ENCODE measurements at regions not wholly inside any gene's neighbourhood (a gene's known extent, or its start where the extent isn't known, plus 50 kb on each side); places are given as distances from the start of the nearest gene placed in this dataset.
A peak's percentile ranks its signal among the peaks of the same experiment; 100 is the strongest.
"Not testable (repeated sequence)": the region's sequence is repeated elsewhere in the genome, so short reads cannot be mapped to it uniquely, and the experiment has no call there.

GRCh38 chr2:77778917-77779316, 256.7 kb upstream of the LRRTM4 start:
- DNase-seq (ENCODE audit: low spot score) (no peak), ATAC-seq (no peak), FAIRE-seq (no peak)
- CTCF ChIA-PET (ENCODE audit: low intra/inter-chr PET ratio, low total read pairs): no interaction called here
- no peaks in the 10 kb centered on the region; a peak in 1 of 5 replicates for H3K27me3 ChIP-seq (ENCODE audit: control insufficient read depth in 1 of 2, insufficient read depth in 2 of 2, low read length in 2 of 2)
- H3K4me2 ChIP-seq (ENCODE audit: low read depth, low read length): no peak overlapping the region
- no peaks in the 10 kb centered on the region for H3K9me3 ChIP-seq (ENCODE audit: low read length)
- no peaks in the 10 kb centered on the region for H4K20me1 ChIP-seq (ENCODE audit: insufficient read depth, low read length)
- H3K36me3 ChIP-seq (replicated peaks in 1 of 2; ENCODE audit: control insufficient read depth in 1 of 2, insufficient read depth in 2 of 2, low read length in 2 of 2): no peaks in the 10 kb centered on the region
- no TSS peak for BruUV-seq (replicated peaks)
- intact Hi-C loops (cut with micrococcal nuclease; ENCODE audit: unreplicated experiment): no loop called here
- peak; percentile 80; the same call in 1 of the 2 replicates for TF ChIP-seq LCORL (IDR thresholded peaks at IDR 0.05)
- TF ChIP-seq LCORL (CRISPR knock-in tag; IDR thresholded peaks at IDR 0.05): no peak
- TF ChIP-seq ZSCAN5A (CRISPR knock-in tag; IDR thresholded peaks at IDR 0.05; ENCODE audit: borderline replicate concordance): no peak
- no peak for TF ChIP-seq HIVEP1 (CRISPR knock-in tag; IDR thresholded peaks at IDR 0.05)
- no peak for TF ChIP-seq ZNF589 (CRISPR knock-in tag; conservative IDR thresholded peaks at IDR 0.05)
- no peaks in the 10 kb centered on the region for H3K79me2 ChIP-seq (ENCODE audit: insufficient read depth, low read length)
- POLR2A ChIA-PET: no interaction called here
- H3K4me1 ChIP-seq (ENCODE audit: insufficient read depth, low read length): no peaks in the 10 kb centered on the region
- no peak overlapping the region for H3K4me3 ChIP-seq (replicated peaks in 1 of 3; ENCODE audit: insufficient read depth in 1 of 3, low read depth in 2 of 3, low read length in 3 of 3)
- no peak overlapping the region for H3K27ac ChIP-seq (ENCODE audit: extremely low read length, insufficient read depth, low read length)
- H3K9ac ChIP-seq (ENCODE audit: insufficient read depth, low read depth, low read length): no peak overlapping the region
- H2AFZ ChIP-seq (ENCODE audit: low read length): no peak overlapping the region
- in situ Hi-C loops (cut with HindIII; ENCODE audit: extremely low pct_ligation_motif_present, low pct_unique_long_range_greater_than_20kb): no loop called here

- 94% methylated on average over 2 of the region's 2 CpGs for WGBS (ENCODE audit: low lambda C conversion rate)
- H3K9me3 ChIP-seq (ENCODE audit: low read length); H3K4me2 ChIP-seq (ENCODE audit: low read depth, low read length); H3K9ac ChIP-seq (ENCODE audit: insufficient read depth, low read depth, low read length); BruUV-seq (replicated peaks); ATAC-seq; H3K27ac ChIP-seq (ENCODE audit: extremely low read length, insufficient read depth, low read length); POLR2A ChIA-PET; H3K27me3 ChIP-seq (ENCODE audit: control insufficient read depth in 1 of 2, insufficient read depth in 2 of 2, low read length in 2 of 2); CTCF ChIA-PET (ENCODE audit: low intra/inter-chr PET ratio, low total read pairs); H3K4me1 ChIP-seq (ENCODE audit: insufficient read depth, low read length); H3K36me3 ChIP-seq (replicated peaks in 1 of 2; ENCODE audit: control insufficient read depth in 1 of 2, insufficient read depth in 2 of 2, low read length in 2 of 2); intact Hi-C loops (cut with micrococcal nuclease; ENCODE audit: unreplicated experiment); in situ Hi-C loops (cut with HindIII; ENCODE audit: extremely low pct_ligation_motif_present, low pct_unique_long_range_greater_than_20kb); FAIRE-seq; H2AFZ ChIP-seq (ENCODE audit: low read length); H3K4me3 ChIP-seq (replicated peaks in 1 of 3; ENCODE audit: insufficient read depth in 1 of 3, low read depth in 2 of 3, low read length in 3 of 3); DNase-seq (ENCODE audit: low spot score); H3K79me2 ChIP-seq (ENCODE audit: insufficient read depth, low read length); H4K20me1 ChIP-seq (ENCODE audit: insufficient read depth, low read length): not testable (repeated sequence)
Measured at GRCh38 chr2:77793500-77793899, 271.3 kb upstream of the LRRTM4 start.

Measured in HepG2 (cell line).